ENCODE measurements at regions not wholly inside any gene's neighbourhood (a gene's known extent, or its start where the extent isn't known, plus 50 kb on each side); places are given as distances from the start of the nearest gene placed in this dataset.

DNA sequence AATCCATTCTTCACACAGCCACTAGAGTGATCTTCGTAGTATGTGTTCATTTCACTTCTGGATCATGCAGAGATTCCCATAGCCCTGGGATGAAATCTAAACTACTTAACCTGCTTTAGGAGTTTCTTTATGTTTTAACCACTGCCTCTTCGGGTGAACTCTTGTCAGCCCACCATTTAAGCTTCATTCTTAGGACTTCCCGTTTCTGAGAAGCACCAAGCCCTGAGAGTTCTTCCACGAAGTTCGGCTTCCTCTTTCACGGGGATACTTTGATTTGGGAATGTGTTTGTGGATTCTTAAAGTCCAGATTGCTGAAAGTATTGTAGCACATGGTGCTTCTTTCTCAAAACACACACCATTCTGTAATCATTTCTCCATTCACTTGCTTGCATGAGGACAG is 205.0 kb downstream of the UBE2E3 start:
- in situ Hi-C loops (cut with MboI; ENCODE audit: low sequenced_read_pairs) = no loop called here

DNA sequence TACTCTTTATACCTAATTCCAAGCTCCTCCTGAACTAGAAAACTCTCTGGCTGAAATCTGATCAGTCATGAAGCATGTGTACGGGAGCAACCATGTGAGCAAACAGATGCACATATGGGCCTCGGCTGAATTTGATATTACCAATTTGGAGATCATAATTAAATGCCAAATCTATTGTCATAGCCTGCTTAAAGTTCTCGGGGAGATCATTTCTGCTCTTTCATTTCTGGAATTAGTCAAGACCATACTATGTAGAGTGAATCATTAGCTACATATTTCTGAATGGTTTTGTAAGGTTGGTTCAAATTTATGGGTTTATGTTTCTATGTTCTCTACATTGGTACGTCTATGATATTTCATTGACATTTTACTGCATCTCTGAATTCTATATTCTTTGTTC is 205.5 kb downstream of the UBE2E3 start:
- in situ Hi-C loops (cut with MboI; ENCODE audit: low sequenced_read_pairs) = no loop called here

DNA sequence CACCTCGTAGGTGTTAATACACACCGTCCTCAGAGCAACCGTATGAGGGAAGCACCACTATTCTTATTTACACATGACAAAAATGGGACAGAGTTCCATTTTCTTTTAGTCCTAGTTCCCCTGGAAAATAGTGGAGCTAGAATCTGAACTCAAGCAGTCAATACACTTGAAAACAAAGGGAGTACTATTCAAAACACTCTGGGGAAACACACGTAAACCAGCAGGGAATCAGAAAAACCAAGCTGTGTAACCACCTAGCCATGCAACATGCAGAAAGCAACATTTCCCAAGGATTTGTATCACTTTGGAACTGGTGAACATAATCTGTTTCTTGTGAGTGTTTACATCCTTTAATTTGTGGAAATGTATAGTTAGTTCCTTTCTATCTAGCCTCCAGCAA is 208.2 kb downstream of the UBE2E3 start:
- in situ Hi-C loops (cut with MboI; ENCODE audit: low sequenced_read_pairs) = no loop called here

DNA sequence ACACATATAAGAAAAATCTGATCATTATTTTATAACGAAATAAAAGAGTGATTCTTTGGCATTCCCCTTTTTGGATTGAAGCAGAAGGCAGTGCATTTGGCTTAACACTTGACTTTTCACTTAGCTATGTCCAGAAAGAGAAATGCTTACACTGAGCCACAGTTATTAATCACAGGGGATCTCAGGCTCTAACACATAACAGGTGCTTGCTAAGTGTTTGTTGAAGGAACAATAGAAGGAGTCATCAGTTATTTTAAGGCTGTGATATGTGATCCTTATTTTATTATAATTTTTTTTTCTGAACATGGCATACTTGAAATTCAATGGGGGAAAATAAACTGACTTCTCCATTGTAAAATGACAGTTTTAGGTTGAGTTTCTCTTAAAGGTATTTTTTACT is 209.5 kb downstream of the UBE2E3 start:
- in situ Hi-C loops (cut with MboI; ENCODE audit: low sequenced_read_pairs) = no loop called here

DNA sequence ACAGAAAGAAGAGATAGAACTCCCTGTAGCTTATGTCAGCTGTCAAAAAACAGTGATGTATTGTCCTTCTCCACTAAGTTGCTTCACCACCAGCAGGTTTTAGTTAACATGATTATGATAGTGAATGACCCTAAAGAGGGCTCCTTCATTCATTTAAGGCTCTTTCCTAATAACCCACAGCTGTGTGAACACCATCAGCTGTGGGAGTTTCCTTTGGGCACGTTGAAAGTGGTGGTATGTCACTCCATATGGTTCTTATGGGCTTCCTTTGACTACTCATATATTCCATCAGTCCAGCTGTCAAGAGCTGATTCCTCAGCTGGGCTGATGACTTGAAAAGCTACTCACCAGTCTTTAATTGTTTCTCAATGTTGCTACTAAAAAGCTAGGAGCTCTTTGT is 210.3 kb downstream of the UBE2E3 start:
- in situ Hi-C loops (cut with MboI; ENCODE audit: low sequenced_read_pairs) = no loop called here

DNA sequence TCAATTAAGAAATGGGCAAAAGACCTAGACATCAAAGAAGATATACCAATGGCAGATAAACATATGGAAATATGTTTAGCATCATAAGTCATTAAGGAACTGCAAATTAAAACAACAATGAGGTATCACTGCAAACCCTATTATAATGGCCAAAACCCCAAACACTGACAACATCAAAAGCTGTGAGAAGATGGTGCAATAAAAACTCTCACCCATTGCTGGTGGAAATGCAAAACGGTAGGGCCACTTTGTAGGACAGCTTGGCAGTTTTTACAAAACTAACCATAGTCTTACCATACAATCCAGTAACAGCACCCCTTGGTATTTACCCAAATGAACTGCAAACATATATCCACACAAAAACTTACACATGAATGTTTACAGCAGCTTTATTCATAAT is 213.1 kb downstream of the UBE2E3 start:
- in situ Hi-C loops (cut with MboI; ENCODE audit: low sequenced_read_pairs) = no loop called here

DNA sequence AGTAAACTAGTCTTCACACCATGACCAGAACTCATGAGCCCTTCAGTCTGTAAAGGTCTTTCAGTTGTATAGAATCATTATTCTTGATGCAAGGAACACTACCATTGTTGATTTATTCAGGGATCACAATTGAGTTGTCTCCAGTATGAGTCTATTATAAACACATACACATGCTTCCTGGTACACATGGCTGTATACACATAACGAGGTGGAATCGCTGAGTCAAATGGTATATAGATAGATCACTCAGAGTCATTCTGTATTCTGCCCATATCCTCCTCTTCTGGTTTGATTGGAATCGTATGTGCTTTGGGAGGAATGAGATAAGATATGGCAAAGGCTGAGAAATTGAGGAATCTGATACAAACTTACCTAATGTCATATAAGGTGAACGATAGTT is 216.0 kb downstream of the UBE2E3 start:
- in situ Hi-C loops (cut with MboI; ENCODE audit: low sequenced_read_pairs) = no loop called here

DNA sequence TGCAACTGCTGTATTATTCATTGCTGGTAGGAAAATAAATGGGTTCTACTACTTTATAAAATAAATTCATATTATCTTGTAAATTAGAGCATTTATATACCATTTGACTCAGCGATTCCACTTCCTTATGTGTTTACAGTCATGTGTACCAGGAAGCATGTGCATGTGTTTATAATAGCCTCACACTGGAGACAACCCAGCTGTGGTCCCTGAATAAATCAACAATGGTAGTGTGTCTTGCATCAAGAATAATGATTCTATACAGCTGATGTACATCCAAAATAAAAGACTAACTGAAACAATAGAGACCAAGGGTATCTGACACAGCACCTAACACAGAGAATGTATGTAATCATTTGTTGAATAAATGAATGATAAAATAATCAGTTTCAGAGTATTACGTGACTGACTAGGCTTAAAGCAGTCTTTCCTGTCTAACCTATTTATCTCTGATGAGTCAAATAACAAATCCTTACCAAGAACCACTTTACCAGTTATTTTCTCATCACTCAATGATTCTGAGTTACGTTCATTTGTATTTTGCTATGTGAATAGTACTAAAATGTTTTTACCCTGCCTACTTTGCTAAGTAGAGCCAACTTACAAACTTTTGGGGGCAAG is 216.8 kb downstream of the UBE2E3 start:
- in situ Hi-C loops (cut with MboI; ENCODE audit: low sequenced_read_pairs) = no loop called here

DNA sequence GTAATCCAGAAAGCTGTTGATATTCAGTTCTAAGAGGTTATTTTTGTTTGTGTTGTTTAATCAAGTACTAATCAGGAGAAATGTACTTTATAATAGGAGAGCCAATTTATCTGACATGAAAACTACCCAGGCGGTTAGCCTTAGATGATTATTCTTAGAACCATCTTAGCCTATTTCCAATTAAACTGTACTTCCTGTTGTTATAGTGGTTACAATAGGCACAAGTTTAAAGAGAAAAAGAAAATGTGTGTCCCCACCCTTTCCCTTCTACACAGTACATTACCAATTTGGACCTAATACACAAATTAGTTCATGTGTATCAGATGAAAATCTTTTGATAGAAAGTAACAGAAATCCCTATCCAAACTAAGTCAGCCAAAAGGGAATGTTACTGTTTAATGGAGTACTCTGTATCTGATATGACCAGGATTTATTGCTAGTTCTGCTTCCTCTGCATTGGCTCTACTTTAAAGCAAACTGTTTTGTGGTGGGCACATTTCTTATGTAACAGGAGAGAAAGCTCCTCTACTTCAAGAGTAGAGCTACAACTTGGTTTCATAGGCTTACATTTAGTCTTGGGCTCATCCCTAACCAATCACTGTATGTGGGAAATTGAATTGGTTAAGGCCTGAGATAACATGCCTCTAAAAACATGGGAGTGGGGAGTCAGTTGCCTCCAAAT is 217.9 kb downstream of the UBE2E3 start:
- in situ Hi-C loops (cut with MboI; ENCODE audit: low sequenced_read_pairs) = no loop called here

DNA sequence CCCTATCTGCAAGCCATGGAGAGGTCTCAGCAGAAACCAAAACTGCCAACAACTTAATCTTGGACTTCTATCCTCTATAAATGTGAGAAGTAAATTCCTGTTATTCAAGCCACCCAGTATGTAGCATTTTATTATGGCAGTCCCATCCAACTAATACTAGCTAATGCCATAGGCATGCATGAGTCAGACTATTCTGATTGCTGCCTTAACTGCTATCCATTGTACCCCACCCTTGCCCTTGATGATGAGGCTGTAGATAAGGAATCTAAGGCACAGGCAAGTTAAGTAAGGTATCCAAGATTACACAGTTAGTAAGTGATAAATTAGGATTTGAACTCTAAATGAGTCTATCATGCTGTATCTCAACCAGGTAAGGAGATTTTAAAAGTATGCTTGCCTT is 223.0 kb downstream of the UBE2E3 start:
- in situ Hi-C loops (cut with MboI; ENCODE audit: low sequenced_read_pairs) = no loop called here

DNA sequence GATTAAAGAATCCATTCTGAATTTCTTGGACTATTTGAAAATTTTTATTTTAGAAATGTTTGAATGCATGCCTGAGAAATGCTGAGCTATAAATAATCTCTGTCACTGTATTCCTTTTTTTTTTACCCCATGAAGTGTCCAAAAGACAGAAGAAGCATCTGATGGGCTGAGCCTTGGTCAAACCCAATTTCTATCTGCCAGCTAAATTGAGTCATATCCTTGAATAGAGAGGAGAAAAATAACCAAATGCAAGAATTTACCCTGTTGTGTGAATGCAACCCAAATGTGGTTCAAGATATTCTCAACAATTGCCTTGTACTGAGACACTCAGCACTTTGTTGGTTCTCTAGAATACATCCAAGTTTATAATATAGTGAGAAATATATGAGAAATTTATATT is 223.5 kb downstream of the UBE2E3 start:
- in situ Hi-C loops (cut with MboI; ENCODE audit: low sequenced_read_pairs) = no loop called here

DNA sequence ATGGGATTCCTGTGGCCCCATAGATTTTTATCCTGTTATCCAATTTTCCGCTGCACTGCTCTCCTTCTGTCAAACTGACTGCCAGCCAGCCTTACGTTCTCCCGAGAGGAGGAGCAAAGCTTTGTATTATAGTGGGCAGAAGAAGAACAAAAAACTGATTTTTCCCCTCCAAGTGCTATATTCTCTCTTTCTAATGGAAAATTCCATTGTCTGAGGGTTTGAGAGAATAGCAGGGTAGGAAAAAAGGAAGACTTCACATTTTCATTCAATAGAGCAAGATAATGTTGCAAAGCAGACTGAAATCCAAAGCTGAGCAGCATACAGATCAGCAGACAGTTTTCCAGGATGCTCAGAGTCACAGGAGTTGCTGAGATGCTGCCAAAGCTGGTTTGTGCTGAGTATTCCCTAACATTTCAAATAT is 238.0 kb downstream of the UBE2E3 start:
- in situ Hi-C loops (cut with MboI; ENCODE audit: low sequenced_read_pairs) = no loop called here

DNA sequence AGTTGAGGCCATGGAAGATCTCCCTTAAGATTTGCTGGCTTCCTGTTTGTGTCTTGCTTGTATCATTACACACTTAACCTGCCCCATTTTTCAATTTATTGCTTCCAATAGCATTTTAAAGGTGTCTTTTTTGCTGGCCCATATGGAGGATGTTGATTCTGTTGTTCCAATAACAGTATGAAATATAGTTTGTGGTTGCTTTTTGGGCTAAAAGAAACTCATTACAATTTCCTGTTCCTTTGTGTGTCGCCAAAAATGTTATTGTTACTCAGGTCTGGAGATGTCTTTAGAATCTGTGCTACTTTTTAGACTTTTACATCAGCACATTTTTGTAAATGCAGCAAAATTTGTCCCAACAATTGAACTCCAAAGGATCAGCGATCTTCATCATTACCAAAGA is 234.0 kb upstream of the ITGA4 start:
- in situ Hi-C loops (cut with MboI; ENCODE audit: low sequenced_read_pairs) = no loop called here

DNA sequence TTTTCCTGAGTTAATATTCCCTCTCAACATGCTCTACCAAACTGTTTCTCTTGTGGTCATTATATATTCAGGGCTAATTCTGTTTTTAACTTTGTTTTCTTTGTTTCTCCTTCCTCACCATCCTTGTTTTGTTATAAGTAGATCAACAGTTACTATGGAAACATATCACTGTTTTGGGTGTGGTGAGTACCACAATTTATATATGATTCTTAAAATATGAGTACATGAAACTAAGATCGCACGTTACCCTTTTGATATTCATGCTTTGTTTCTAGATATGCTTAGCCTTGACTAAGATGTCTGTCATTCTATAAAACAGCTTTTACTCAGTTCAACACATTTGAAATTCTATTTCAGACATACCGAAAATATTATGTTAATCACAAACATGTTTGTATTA is 232.3 kb upstream of the ITGA4 start:
- in situ Hi-C loops (cut with MboI; ENCODE audit: low sequenced_read_pairs) = no loop called here

DNA sequence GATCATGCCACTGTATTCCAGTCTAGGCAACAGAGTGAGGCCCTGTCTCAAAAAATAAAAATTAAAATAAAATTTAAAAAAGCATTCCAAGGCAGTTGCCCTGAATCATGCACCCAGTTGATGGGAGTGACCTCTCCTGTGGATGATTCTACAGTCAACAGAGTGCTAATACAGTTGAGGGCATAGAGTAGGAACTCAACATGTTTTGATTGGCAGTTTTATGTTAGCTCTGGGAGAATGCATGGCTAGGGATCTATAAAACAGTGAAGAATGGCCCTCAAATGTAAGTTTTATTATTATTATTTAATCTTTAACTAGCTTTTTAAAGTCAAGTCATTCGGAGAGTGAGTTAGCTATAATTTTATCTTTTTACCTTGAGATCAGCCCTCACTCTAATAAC is 228.5 kb upstream of the ITGA4 start:
- in situ Hi-C loops (cut with MboI; ENCODE audit: low sequenced_read_pairs) = no loop called here

DNA sequence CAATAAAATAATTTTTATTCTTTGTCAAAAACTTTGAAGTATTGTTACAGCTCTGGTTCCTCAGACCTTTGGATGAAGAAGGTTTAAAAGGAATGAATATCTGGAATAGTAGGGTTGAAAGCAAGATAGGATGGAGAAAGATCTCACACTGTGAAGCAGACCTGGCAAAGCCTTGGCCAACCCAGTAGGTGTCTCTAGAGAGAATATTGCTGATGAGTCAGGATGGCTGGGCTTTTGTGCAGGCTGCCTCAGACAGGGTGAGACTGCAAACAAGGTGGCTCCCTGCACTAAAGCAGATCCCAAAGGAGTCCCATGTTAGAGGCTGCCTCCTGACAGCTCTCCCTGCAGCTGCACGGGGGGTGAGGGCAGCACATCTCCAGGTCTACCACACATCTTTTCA is 226.0 kb upstream of the ITGA4 start:
- in situ Hi-C loops (cut with MboI; ENCODE audit: low sequenced_read_pairs) = no loop called here

DNA sequence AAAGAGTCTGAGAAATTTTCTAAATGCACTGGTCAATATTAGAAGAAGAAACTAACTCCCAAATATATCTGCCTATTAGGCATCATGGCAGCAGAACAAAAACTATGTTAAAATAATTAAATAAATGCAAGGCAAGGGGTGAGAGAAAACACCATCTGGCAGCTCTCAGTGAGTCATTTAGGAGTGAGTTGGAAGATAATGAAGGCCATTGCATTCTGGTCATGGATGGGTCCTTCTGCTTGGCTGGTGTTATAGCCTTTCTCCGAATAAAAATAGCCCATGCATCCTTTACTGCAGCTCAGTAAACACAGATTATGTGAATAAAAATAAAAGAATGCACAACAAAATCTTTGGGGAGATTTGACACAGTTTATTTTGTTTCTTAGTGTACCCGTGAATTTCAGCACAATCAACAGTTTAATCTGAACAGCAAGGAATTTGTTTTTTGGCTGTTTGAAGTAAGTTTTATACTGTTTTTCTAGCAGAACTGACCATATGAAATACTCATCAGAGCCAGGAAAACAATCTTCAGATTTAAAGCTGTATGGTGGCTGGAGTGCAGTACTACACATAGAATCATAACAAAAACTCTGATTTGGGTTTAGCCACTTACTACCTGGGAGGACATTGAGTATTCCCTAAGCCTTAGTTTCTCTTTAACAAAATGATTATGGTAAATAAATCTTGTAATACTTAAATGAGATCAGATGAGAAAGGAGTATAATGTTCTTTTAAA is 225.1 kb upstream of the ITGA4 start:
- in situ Hi-C loops (cut with MboI; ENCODE audit: low sequenced_read_pairs) = no loop called here

DNA sequence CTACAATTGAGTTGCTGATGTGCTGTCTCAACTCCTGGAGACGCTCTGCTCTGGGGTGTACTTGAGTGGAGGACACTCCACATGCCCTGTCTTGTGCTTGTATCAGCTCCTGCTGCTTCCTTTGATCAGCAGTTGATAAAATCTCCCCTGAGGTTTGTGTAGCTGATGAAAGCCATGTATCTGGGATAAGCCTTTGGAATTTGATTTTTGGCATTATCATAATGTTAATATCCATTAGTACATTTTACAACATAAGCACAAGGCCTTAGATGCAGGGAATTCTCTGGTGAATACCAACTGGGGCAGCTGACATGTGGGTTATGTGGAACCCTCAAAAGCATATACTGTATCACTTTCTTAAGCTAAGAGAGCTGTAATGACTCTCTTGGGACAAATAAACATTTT is 222.7 kb upstream of the ITGA4 start:
- in situ Hi-C loops (cut with MboI; ENCODE audit: low sequenced_read_pairs) = no loop called here

DNA sequence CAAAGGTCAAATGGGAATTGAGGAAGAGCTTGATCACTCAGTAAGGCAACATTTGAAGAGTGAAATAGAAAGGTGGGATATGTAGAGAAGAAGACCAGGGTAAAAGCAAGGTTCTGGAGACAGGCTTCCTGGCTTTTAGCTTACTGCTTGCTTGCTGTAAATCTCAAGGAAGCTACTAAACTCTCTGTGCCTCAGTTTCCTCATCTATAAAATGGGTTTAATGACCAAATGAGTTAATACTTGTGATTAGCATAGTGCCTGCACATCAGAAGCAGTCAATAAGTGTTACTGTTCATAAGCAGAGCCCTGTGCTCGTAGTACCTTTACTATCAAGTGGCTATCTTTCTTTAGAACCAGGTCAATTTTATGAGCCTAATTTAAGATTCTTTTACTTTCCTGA is 222.2 kb upstream of the ITGA4 start:
- in situ Hi-C loops (cut with MboI; ENCODE audit: low sequenced_read_pairs) = no loop called here

DNA sequence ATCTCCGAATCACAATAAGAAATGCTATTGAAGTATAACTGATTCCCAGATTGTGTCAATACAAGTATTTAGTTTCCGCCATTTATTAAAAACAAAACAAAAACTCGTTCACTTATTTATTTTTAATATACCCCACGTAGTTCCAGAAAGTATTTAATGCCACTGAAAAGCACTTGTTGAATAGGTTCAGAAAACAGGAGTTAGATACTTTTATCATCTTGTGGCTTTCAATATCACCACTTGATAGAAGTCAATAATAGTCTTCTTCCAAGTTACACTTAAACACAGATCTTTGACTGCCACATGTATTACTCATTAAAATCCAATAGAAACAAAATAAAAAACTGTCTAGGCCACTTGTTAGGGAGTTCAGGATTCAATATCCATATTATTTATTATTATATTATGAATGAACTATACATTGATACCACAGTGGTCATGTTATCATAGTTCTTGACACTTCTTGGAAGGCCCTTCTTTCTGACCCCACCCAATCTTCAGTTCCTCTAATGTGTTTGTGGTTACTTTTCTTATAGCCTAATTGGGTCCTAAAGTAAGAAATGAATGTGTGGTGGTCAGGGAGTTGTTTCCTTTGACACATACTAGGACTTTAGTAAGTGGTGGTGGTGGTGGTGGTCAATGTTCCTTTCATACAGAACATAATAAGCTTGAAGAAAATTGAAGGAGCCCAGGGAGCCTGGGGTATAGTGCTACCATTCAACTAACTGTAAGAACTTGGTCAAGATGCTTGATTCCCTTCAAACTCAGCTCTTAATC is 221.3 kb upstream of the ITGA4 start:
- in situ Hi-C loops (cut with MboI; ENCODE audit: low sequenced_read_pairs) = no loop called here

DNA sequence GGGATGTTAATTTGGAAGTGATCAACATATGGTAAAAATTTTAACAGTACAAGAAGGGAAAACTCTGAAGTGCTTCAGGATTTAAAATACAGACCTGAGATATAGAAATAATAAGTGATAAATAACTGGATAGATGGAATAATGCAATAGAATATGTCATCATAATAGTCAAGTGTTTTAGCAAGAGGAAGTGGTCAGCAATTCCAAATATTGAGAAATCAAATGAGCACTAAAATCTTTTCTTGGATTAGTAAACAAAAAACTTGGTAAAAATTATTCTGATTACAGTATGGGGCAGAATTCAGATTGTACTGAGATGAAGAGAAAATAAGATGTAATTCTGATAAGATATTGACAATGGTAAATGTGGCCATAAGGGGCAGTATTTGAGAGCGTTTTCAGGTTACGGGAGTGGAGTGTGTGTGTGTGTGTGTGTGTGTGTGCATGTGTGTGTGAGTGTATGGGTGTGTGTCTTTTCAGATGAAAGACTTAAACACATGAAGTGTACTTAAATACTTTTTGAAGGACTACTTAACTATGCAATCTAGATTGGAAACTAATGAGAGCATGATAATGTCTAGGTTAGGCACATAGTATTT is 217.9 kb upstream of the ITGA4 start:
- in situ Hi-C loops (cut with MboI; ENCODE audit: low sequenced_read_pairs) = no loop called here
